ENCODE measurements at regions not wholly inside any gene's neighbourhood (a gene's known extent, or its start where the extent isn't known, plus 50 kb on each side); places are given as distances from the start of the nearest gene placed in this dataset.

DNA sequence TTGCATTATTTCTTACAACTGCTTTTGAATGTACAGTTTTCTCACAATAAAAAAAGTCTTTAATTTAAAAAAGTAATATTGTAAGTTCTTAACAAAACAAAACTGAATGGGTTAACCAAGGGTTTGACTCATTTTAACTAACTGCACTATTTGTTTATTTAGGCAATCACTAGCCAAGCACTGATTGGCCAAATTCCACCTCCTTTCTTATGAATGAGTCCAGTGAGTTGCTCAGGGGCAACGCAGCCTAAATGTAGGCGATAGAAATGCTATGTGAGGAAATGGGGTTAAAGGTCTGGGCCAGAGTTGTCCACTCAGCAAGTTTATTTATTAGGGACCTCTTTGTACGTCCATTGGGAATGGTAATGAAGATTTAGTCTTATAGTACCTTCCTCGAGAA is 89.6 kb upstream of the MAF start:
- TF ChIP-seq CTCF (conservative IDR thresholded peaks at IDR 0.05; ENCODE audit: low read length) (no peak), EZH2phosphoT487 (IDR thresholded peaks at IDR 0.05; ENCODE audit: borderline replicate concordance) (no peak)
